GM19468 (cell line): ENCODE measurements at regions not wholly inside any gene's neighbourhood (a gene's known extent, or its start where the extent isn't known, plus 50 kb on each side); places are given as distances from the start of the nearest gene placed in this dataset.

Experiments
- ATAC-seq: cut with Tn5 transposase; IDR thresholded peaks from one replicate; pipeline ENCODE4 v1.9.1; 2021; ENCODE audit warnings: mild to moderate bottlenecking, moderate library complexity, moderate number of reproducible peaks; ENCODE audit not compliant: unreplicated experiment; ENCODE audit errors: extremely low read depth

- ATAC-seq, result no peak
Measured at GRCh38 chr18:29163596-29163995, 986.7 kb upstream of the CDH2 start.

- ATAC-seq, result no peak
Measured at GRCh38 chr18:29161429-29161828, 984.5 kb upstream of the CDH2 start.

DNA sequence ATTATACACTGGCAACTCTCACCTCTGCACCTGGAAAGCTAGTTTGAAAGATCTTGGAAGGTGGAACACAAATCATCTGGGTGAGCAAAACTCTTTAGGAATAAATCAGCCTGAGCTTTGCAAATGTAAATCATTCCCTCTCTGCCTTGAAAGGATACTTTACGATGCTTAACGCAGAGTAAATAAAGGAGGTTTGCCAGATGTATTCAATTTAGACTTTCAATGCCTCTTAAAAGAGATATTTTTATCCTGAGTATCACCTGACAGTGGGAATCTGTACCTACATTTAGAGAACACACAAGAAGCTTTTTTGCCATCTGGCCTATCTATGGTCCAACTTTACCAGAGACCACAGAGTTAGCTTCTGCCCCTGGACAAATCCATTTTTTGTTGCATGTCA, 983.2 kb upstream of the CDH2 start:
- no peak for ATAC-seq

GRCh38 chr18:29157905-29158304, 981.0 kb upstream of the CDH2 start:
- no peak for ATAC-seq

GRCh38 chr18:29157057-29157780, 980.3 kb upstream of the CDH2 start:
- ATAC-seq, result no peak

DNA sequence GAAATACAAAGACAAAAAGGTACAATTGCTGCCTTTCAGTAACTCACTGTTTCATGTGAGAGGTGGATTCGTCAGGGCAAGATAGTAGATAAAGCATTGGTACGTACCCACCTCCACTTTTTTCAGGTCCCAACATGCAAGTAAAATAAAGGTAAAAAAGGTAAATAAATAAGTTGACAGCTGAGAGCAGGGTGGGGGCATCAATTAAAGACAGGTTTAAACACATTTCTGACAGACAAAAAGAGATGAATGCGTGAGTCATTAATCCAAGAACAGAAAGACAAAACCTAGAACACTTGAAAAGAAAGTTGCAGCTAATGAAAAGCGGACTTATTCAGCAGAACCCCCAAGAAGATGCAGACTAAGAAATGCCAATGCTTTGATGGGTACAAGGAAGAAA, 979.6 kb upstream of the CDH2 start:
- no peak for ATAC-seq

- no peak for ATAC-seq
Measured at GRCh38 chr18:29154758-29155725, 978.1 kb upstream of the CDH2 start.

- no peak for ATAC-seq
Measured at GRCh38 chr18:29154196-29154757, 977.3 kb upstream of the CDH2 start.

DNA sequence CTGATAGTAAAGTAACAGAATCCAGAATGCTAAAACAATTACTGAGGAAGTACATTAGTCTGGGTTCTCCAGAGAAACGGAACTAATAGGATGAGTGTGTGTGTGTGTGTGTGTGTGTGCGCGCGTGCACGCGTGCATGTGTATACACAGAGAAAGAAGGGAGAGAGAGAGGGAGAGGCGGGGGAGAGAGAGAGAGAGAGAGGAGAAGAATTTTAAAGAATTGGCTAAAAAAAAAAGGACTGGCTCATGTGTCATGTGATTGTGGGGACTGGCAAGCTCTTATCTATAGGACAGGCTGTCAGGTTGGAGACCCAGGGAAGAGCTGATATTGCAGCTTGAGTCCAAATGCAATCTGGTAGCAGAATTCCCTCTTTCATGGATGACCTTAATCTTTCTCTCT, 976.2 kb upstream of the CDH2 start:
- no peak for ATAC-seq

DNA sequence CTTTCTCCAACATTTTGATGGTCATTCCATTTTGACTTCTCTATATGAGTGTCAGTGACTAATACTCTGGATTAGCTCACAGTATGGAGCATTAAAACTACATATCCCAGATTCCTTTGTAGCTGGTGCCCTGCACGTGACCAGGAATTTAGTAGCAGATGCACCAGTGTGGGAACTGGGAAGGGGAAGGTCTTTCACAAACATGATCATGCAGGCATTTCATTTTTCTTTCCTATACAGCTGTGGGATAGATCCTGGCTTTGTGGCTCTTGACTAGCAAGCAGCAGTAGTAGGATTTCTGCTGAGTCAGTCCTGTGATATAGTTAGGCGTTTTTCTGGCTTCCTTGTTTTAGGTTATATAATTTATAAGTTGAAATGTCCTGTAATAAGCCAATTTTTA, 971.0 kb upstream of the CDH2 start:
- ATAC-seq, result no peak

GRCh38 chr18:29146068-29146467, 969.1 kb upstream of the CDH2 start:
- no peak for ATAC-seq

GRCh38 chr18:29140590-29140989, 963.7 kb upstream of the CDH2 start:
- ATAC-seq, result no peak

- no peak for ATAC-seq
Measured at GRCh38 chr18:29137773-29138495, 961.0 kb upstream of the CDH2 start.

- no peak for ATAC-seq
Measured at GRCh38 chr18:29123706-29124530, 947.0 kb upstream of the CDH2 start.

DNA sequence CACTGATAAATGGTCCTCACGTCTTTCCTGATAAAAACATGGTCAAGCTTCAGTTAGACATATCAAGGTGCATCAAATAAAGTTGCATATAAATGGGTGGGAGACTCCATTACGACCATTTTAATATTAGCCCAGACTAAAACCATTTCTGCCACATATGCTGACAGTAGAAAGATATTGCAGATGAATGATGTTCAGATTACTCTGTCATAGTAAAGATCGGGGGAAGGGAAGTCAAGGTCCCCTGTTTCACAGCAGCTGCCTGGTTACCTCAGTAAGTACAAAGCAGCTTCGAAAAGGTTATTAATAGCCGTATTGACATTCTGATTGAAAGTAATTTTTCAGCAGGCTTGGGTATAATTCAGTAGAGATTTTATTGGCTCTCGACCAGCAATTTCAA, 927.7 kb upstream of the CDH2 start:
- no peak for ATAC-seq

- ATAC-seq, result no peak
Measured at GRCh38 chr18:29104227-29104626, 927.3 kb upstream of the CDH2 start.

DNA sequence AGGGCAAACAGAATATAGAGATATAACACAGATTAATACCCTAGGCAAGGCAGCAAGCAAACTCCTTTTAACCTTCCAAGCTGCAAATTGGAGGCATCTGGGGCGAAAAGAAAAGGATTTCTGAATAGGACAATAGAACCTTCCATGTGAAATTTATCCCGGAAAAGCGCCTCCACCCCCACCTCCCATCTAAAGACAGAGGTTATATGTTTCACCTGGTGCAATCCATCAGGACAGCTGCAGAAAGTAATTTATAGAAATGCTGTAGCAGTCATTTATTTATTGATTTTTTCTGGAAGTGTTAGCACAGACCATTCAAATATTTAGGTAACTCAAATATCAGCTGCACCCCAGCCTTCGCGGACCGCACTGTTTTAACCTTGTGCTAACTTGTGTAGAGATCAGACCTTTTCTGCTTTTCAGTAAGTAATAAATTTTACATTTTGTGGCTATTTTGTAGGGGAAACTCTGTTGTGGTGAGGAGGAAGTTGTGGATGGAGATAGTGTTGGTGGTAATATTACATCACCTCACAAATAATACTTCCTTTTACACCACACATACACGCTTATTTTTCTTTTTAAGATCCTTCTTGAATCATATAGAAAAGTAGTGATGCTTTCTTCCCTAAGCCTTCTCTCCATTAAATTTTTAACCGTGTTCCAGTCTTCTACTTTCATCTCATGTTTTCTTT, 919.3 kb upstream of the CDH2 start:
- ATAC-seq, result no peak

DNA sequence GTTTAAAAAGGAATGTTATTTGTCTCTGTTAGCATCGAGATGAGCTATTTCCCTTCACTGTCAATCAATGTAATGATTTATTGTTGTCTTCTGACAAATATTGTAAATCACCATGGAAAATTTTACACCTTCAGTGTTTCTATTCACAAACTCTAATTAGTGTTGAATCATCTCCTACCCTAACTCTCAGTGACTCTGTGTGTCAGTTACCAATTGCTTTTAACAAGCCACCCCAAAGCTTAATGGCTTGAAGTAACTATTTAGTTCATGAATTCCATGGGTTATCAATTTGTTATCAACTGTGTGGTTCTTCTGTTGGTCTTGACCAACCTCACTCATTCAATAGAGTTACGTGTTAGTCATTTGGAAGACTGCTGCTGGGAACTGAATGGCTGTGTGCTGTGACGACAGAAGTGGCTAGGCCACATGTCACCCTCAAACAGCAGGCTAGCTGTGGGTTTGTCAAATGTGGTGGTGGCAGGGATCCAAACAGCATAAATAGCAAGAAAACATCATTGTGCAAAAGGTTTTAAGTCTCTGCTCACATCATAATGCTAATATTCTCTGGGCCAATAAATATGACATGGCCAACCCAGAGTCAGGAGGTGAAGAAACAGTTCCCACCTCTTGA, 910.8 kb upstream of the CDH2 start:
- no peak for ATAC-seq

DNA sequence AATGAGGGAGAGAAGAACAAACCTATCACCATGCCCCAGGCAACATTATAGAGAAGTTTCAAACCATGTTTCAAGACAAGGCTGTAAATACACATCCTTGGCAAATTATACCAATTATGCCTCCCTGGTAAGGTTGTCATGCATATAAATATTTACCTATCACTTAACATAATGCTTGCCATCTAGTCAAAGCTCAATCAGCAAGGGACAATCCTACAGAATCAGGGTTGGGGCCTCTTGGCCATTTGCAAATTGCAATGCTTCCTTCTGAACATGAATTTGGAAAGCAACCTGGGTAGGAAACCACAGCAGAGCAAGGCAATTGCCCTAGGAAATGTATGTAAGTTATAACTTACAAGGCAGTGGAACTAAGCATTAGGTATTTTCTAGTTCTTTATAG, 907.2 kb upstream of the CDH2 start:
- ATAC-seq, result no peak
